GM12878 (cell line): ENCODE measurements at regions not wholly inside any gene's neighbourhood (a gene's known extent, or its start where the extent isn't known, plus 50 kb on each side); places are given as distances from the start of the nearest gene placed in this dataset.

ENCODE experiments used
- ATAC-seq: fragments of 200-7000 bp; cut with Tn5 transposase; 3 replicates; pipeline ENCODE4 v1.9.1; 2020; ENCODE audit warnings: mild to moderate bottlenecking, moderate library complexity
- BruUV-seq: library from RNA; stranded (reverse); fragments of 400-500 nt; replicated peaks from 2 replicates; lab custom pipeline; 2021; lab: Mats Ljungman, UMichigan
- CTCF ChIA-PET: fragments of 300-600 bp; sonication (Branson Sonifier 250); formaldehyde crosslinking; extraction: SDS; loops from one replicate; lab custom pipeline; 2021; ENCODE audit warnings: inconsistent platforms; lab: Yijun Ruan, JAX
- POLR2A ChIA-PET: fragments of 350-600 bp; formaldehyde crosslinking; extraction: SDS; loops from one replicate; lab custom pipeline; 2021; ENCODE audit warnings: inconsistent platforms; lab: Charles Lee
- RAD21 ChIA-PET: fragments of 300-600 bp; sonication (Branson Sonifier 250); formaldehyde crosslinking; loops from one replicate; lab custom pipeline; 2023; ENCODE audit warnings: antibody characterized with exemption; ENCODE audit not compliant: unreplicated experiment; lab: Charles Lee
- SMC1A ChIA-PET: fragments of 300-600 bp; sonication (Branson Sonifier 250); formaldehyde crosslinking; loops from one replicate; lab custom pipeline; 2023; ENCODE audit not compliant: unreplicated experiment, uncharacterized antibody; lab: Charles Lee
- DNase-seq: peaks from one replicate; pipeline ENCODE4 v3.0.0-alpha.2; 2011; ENCODE audit warnings: low read depth, low spot score
- FAIRE-seq: peaks from 3 replicates; lab custom pipeline; 2011; peaks lifted over from hg19 to GRCh38; lab: Jason Lieb, UNC
- H2AFZ ChIP-seq: 2 replicates; pipeline ENCODE4 v1.6.0; 2011; ENCODE audit warnings: low read depth, low read length, control low read depth; ENCODE audit not compliant: control insufficient read depth
- H3K27ac ChIP-seq: 2 replicates; pipeline ENCODE4 v1.5.1; 2011; ENCODE audit warnings: control low read depth; ENCODE audit not compliant: control insufficient read depth, insufficient read depth
- H3K27me3 ChIP-seq, 2 experiments: replicated peaks in 1 of 2; 2 replicates each; pipeline versions ENCODE4 v1.6.0 to v1.6.1; 2011; ENCODE audit warnings: low read length in 1 of 2; ENCODE audit not compliant: control insufficient read depth in 2 of 2, insufficient read depth in 2 of 2
- H3K36me3 ChIP-seq, 2 experiments: 2 replicates each; pipeline ENCODE4 v1.5.1; 2011; ENCODE audit warnings: low read length in 1 of 2; ENCODE audit not compliant: control insufficient read depth in 2 of 2, insufficient read depth in 2 of 2
- H3K4me1 ChIP-seq: 2 replicates; pipeline ENCODE4 v1.6.1; 2011; ENCODE audit warnings: mild to moderate bottlenecking, low read length, moderate library complexity, mixed read lengths; ENCODE audit not compliant: control insufficient read depth, insufficient read depth
- H3K4me2 ChIP-seq: 2 replicates; pipeline ENCODE4 v1.6.0; 2011; ENCODE audit warnings: control low read depth; ENCODE audit not compliant: control insufficient read depth, insufficient read depth
- H3K4me3 ChIP-seq: fragments of 200-600 bp; sonication (generic); 2 replicates; pipeline ENCODE4 v1.5.1; 2016
- H3K79me2 ChIP-seq: 2 replicates; pipeline ENCODE4 v1.6.0; 2011; ENCODE audit warnings: low read length; ENCODE audit not compliant: control insufficient read depth, insufficient read depth
- H3K9ac ChIP-seq: 2 replicates; pipeline ENCODE4 v1.8.0; 2011; ENCODE audit warnings: low read length, control low read depth, mixed read lengths; ENCODE audit not compliant: control insufficient read depth, insufficient read depth
- H3K9me3 ChIP-seq: replicated peaks from 3 replicates; pipeline ENCODE4 v1.5.1; 2011; ENCODE audit warnings: mild to moderate bottlenecking, low read length; ENCODE audit not compliant: control insufficient read depth, insufficient read depth
- H4K20me1 ChIP-seq: 2 replicates; pipeline ENCODE4 v1.6.0; 2011; ENCODE audit not compliant: control insufficient read depth, insufficient read depth
- BHLHE40 ChIP-seq, 2 experiments: fragments of 450-650 bp in 1 of 2; IDR thresholded peaks; 2 replicates each; pipeline ENCODE4 v1.6.1; 2011 to 2017; ENCODE audit warnings: low read depth in 2 of 2, borderline replicate concordance in 1 of 2, improper control_type of control experiment in 1 of 2, low read length in 1 of 2, mild to moderate bottlenecking in 1 of 2
- CREM ChIP-seq: IDR thresholded peaks from 2 replicates; pipeline ENCODE4 v1.6.1; 2014; ENCODE audit warnings: antibody characterized with exemption, low read depth
- JUND ChIP-seq: IDR thresholded peaks from 2 replicates; pipeline ENCODE4 v1.6.1; 2012; ENCODE audit warnings: low read depth, mild to moderate bottlenecking, low read length, improper control_type of control experiment, moderate library complexity
- POU2F2 ChIP-seq: IDR thresholded peaks from 3 replicates; pipeline ENCODE4 v1.6.1; 2011; ENCODE audit warnings: low read depth, mild to moderate bottlenecking, low read length, borderline replicate concordance
- WGBS: methylation state at CpG from one replicate; pipeline ENCODE4 v1.1.6; 2016; ENCODE audit warnings: low lambda C conversion rate; ENCODE audit not compliant: insufficient replicate concordance, insufficient coverage; ENCODE audit errors: missing lambda C conversion rate; 5-methylcytosine and 5-hydroxymethylcytosine counted together
- in situ Hi-C: fragments of 300-500 bp; cut with MboI; formaldehyde crosslinking; loops from 9 replicates; pipeline ENCODE4 v1.14.3; 2018; ENCODE audit warnings: mixed read lengths
- intact Hi-C: fragments of 100-400 bp; cut with micrococcal nuclease; formaldehyde crosslinking; loops from one replicate; pipeline ENCODE4 v1.14.2; 2022; ENCODE audit not compliant: unreplicated experiment

DNA sequence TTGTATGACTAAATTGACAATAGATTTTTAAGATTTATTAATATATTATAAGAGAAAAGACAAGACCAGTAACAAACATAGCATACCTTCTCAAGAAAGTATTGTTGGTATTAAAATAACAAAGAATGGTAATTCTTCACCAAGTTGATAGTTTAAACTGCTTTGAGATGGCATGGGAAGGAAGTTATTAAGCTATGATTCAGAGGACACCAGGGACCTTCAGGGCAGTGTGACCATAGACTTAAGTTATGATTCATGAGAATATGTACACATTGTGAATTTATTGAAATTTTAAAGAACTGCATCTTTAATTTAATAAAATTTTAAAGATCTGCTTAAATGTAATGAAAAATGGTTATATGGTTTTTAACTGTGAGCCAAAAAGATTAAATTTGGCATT lies 205.7 kb downstream of the DSEL start:
- TF ChIP-seq BHLHE40 (IDR thresholded peaks at IDR 0.05; ENCODE audit: borderline replicate concordance in 1 of 2, low read depth in 2 of 2, low read length in 1 of 2) (no peak), JUND (no peak)
- H2AFZ ChIP-seq: no peak overlapping the region
- H3K27ac ChIP-seq: no peak overlapping the region
- H3K9ac ChIP-seq: no peak overlapping the region
- intact Hi-C loops (no loop called here), in situ Hi-C loops (no loop called here)
- H3K4me3 ChIP-seq: no peak overlapping the region
- no peak for DNase-seq
- no peak for FAIRE-seq
- H3K4me1 ChIP-seq: no peaks in the 10 kb centered on the region
- no peaks in the 10 kb centered on the region for H3K27me3 ChIP-seq
- ChIA-PET SMC1A (no interaction called here), CTCF (no interaction called here), RAD21 (no interaction called here), POLR2A (no interaction called here)
- H3K9me3 ChIP-seq: no peaks in the 10 kb centered on the region
- no peak overlapping the region for H3K4me2 ChIP-seq
- no peak for ATAC-seq
- no peaks in the 10 kb centered on the region for H3K36me3 ChIP-seq
- no peaks in the 10 kb centered on the region for H4K20me1 ChIP-seq
- H3K79me2 ChIP-seq: no peaks in the 10 kb centered on the region
- no TSS peak for BruUV-seq

DNA sequence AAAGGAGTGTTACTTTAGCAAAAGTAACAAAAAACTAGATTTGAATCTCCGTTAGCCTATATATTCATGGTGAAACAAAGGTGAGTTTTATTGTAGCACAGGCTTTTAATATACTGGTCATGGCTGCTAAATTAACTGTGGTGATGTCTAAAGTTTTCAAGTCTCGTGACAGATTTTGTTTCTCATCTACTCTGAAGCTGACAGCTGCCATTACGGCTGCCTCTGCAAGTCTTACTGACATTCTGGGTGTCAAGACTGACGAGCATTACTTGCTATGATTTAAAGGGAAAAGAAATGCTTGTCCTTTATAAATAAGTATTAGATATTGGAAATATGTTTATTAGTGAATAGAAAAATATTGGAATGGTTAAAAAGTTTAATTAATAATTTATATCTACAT lies 207.7 kb downstream of the DSEL start:
- Histone ChIP-seq H3K27ac (no peak overlapping the region), H4K20me1 (no peaks in the 10 kb centered on the region), H3K9me3 (no peaks in the 10 kb centered on the region), H3K4me3 (no peak overlapping the region), H2AFZ (no peak overlapping the region), H3K4me1 (no peaks in the 10 kb centered on the region), H3K27me3 (no peaks in the 10 kb centered on the region), H3K79me2 (no peaks in the 10 kb centered on the region), H3K4me2 (no peak overlapping the region), H3K36me3 (no peaks in the 10 kb centered on the region), H3K9ac (no peak overlapping the region)
- ChIA-PET CTCF (no interaction called here), SMC1A (no interaction called here), POLR2A (no interaction called here), RAD21 (no interaction called here)
- BruUV-seq: no TSS peak
- TF ChIP-seq POU2F2 (no peak), CREM (no peak)
- no peak for FAIRE-seq
- ATAC-seq: no peak
- in situ Hi-C loops: no loop called here
- 11% methylated on average over 4 of the region's 4 CpGs for WGBS
- intact Hi-C loops: no loop called here
- DNase-seq: no peak
